LNCaP clone FGC (cell line): ENCODE measurements at regions not wholly inside any gene's neighbourhood (a gene's known extent, or its start where the extent isn't known, plus 50 kb on each side); places are given as distances from the start of the nearest gene placed in this dataset.

Experiments
- DNase-seq: peaks from one replicate; pipeline ENCODE4 v3.0.0-alpha.2; 2011; ENCODE audit warnings: low read depth
- H3K4me3 ChIP-seq: 2 replicates; pipeline ENCODE4 v1.5.1; 2011; ENCODE audit warnings: mild to moderate bottlenecking, low read depth, low read length, control low read depth
- CTCF ChIP-seq: IDR thresholded peaks from 2 replicates; pipeline ENCODE4 v1.5.1; 2012; ENCODE audit warnings: mild to moderate bottlenecking; ENCODE audit not compliant: control insufficient read depth, insufficient read depth; ENCODE audit errors: extremely low read depth

DNA sequence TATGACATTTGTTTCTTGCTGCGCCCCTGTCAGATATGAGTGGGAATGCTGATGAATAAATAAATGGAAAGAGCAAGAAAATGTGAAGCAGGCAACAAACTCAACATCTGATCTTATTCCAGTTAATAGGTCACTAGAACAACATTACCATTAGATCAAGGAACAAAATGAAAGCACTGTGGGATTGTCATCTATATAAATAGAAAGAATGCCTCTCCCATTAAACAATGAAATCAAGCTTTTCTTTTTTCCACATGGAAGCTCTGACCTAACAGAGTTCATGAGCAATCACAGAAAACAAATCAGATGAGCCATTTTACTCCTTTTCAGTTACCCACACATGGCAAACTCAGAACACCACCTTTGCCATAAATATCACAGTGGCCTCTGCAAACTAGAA lies 354.8 kb downstream of the SUCLA2 start:
- DNase-seq: no peak
- no peak overlapping the region for H3K4me3 ChIP-seq

DNA sequence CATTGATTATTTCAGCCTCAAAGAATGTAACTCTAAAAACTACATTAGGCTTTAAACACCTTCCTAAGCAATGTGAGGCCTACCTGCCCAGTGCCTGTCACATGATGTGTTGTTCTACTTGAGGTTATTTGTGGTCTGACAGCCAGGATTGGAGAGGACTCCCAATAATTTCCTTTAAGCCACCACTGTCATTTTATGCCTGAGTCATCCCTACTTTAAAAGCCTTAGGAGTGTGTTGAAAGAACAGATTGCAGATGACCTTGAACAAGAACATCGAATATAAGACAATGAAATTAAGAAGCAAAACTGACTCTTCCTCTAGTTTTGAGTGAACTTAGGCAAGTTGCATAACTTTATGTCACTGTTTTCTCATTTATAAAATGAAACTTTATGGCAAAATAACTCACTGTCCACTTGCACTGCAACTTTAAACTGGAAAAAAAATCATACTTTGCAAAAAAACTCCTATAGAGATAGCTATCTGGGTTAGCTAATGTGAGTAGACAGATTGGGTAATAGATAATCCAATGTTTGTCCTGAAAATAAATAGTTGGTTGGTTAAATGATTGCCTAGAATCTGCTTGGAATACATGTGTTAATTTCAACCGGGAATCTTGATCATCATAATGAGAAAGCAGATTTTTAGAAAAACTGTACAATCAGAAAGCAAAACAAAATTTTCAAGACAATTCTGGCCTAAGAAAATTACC lies 361.2 kb downstream of the SUCLA2 start:
- no peak for DNase-seq
- no peak overlapping the region for H3K4me3 ChIP-seq
- no peak for TF ChIP-seq CTCF

More for the DNA sequence above, 354.8 kb downstream of the SUCLA2 start:
- TF ChIP-seq CTCF: no peak

GRCh38 chr13:47638627-47639026 lies 362.4 kb downstream of the SUCLA2 start:
- no peak for TF ChIP-seq CTCF
- no peak for DNase-seq

DNA sequence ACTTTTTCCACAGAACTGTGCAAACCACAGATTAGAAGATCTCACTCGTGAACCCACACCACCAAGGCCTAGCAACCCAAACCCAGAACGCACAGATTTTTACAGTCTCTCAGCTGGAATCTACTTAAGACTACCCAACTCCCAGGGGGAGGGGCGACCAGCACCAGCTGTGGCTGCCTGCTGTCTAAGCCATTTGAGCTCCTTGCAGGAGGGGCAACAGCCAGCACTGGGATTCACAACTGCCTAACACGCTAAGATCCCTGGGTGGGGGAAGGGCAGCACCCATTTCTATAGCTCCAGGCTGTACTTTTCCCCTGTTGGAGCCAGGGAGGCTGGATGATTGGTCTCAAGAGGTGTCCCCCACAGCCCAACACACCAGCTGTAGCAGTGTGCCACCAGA lies 368.8 kb downstream of the SUCLA2 start:
- DNase-seq: no peak
- no peak for TF ChIP-seq CTCF
- no peak overlapping the region for H3K4me3 ChIP-seq

More at GRCh38 chr13:47638627-47639026, 362.4 kb downstream of the SUCLA2 start:
- no peak overlapping the region for H3K4me3 ChIP-seq

DNA sequence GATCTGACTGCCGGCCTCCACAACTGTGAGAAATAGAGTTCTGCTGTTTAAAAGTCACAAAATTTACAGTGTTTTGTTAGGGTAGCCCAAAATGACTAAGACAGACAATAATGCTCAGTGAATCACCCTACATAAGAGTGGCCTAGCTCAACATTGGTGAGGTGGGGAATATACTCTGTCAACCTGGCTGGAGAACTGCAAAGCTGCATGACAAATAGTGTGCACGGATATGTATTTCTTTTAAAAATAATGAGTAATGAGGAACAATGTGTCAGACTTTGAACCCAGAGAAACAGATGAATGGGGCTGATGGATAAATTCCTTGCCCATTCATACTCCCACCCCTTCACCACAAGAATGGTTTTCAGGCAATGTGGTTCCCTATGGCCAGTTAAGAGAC lies 372.4 kb downstream of the SUCLA2 start:
- no peak for TF ChIP-seq CTCF
- DNase-seq: no peak
- no peak overlapping the region for H3K4me3 ChIP-seq

DNA sequence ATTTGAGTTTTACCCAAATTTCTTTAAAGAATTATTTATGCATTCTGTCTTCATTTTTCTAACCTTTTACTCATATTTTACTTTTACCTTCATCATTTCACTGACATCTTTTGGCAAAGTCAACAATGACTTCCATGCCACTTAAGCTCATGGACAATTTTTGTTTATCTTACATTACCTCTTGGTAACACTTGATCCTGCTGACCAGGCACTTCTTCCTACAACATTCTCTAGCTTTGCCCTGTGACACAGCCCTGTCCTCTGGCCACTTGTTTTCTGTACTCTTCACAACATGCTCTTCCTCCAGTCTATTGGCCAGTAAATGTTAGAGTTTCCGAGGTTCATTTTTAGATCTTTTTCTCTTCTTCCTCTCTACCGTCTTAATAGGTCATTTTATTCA lies 377.2 kb downstream of the SUCLA2 start:
- DNase-seq: no peak
- TF ChIP-seq CTCF: no peak
- H3K4me3 ChIP-seq: no peak overlapping the region

DNA sequence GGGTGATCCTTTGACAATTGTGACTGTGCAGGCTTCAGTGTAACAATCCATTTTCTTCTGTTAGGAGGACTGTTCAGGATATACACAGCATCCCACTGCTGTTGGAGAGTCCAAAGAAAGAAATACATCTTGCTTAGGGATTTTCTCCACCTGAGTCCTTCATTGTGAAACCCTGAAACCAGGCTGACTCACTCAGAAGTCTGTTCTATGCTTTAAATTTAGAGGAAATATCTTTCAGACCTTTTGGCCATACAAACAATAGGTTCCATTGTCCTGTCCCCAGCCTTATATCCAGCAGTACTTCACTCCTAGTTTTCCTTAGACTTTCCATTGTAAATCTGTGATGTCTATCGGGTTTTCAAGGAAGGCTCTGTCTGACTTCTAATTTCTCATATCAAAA lies 379.1 kb downstream of the SUCLA2 start:
- H3K4me3 ChIP-seq: no peak overlapping the region
- TF ChIP-seq CTCF: no peak
- no peak for DNase-seq
